Activated CD8-positive, alpha-beta memory T cell treated with anti-CD3 and anti-CD28 coated beads, Interleukin-2, amount 50 U/mL, for 48 hours (primary cell): ENCODE measurements at regions not wholly inside any gene's neighbourhood (a gene's known extent, or its start where the extent isn't known, plus 50 kb on each side); places are given as distances from the start of the nearest gene placed in this dataset.

Experiments used
- DNase-seq: peaks from one replicate; pipeline ENCODE4 v3.0.0-alpha.2; 2020

DNA sequence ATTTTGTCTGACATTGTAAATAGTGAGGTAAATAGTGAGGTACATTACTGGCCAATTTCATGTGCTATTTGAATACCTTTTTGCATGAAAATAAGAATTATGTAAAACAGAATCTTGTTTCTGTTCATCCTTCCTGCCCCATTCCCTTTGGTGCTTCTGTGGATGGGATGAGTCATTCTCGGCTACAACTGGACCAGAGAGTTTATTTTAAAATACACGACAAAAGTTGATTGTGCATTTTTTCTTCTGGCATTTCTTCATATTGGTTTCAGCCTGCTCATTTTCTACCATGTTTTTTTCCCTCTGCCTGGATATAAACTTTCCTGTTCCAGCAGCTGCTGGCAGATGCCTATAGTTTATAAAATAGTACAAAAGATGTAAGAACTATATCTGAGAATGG is 107.5 kb downstream of the CYSLTR2 start:
- no peak for DNase-seq

DNA sequence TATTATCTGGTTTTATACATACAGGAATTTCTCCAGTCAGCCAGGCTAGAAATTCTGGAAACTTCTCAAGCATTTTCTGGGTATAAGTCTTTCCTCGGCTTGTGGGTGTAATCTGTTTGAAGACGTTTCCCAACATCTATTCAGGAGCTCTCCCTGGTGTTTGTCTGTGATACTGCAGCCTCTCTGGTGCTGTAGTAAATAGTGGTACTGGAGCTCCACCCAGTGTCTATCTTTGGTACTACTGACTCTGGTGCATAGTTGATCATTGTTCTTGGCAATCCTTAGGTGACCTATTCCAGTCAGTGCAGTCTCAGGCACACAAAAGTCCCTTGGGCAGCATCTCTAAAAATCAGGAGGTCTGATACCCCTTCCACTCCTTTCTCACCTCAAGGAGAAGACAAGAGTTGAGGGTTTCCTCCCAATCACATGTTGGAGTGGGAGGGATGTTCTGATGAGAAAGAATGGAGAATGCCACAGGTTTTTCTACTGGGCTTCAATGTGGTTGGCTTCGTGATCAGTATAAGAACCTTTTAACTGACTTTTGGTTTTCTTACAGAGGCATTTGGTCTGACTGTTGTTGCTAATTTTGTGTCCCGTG is 115.5 kb downstream of the CYSLTR2 start:
- DNase-seq, result peak; percentile 87

DNA sequence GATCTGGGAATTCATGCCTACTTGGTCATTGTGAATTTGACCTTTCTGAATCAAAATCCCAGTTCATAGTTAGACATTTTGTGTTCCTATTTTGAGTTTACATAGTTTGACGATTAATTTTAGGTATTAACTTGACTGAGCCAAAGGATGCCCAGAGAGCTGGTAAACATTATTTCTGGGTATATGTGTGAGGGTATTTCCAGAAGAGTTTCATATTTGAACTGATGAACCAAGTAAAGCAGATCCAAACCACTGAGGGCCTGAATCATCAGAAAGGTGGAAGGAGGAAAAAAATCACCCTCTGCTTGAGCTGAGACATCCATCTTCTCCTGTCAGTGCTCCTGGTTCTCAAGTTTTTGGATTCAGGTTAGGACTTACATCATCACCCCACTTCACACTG is 116.6 kb downstream of the CYSLTR2 start:
- no peak for DNase-seq

DNA sequence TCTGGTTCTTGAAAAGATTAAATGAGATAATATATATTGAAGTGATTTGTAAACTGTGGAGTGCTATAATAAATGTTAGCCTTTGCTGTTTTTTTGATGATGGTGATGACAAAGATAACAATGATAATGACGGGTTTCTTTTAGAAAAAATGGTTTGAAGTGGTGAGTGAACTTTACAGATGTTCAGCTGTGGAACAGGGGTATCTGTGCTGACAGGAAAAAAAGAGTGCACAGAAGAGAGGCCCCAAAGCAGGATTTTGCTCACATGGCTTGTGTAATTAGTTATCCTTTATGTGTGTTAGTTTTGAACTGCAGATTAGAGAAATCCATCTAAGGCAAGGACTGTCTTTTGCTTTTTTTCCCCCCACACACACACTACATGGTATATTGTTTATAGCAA is 119.2 kb downstream of the CYSLTR2 start:
- DNase-seq, result no peak

DNA sequence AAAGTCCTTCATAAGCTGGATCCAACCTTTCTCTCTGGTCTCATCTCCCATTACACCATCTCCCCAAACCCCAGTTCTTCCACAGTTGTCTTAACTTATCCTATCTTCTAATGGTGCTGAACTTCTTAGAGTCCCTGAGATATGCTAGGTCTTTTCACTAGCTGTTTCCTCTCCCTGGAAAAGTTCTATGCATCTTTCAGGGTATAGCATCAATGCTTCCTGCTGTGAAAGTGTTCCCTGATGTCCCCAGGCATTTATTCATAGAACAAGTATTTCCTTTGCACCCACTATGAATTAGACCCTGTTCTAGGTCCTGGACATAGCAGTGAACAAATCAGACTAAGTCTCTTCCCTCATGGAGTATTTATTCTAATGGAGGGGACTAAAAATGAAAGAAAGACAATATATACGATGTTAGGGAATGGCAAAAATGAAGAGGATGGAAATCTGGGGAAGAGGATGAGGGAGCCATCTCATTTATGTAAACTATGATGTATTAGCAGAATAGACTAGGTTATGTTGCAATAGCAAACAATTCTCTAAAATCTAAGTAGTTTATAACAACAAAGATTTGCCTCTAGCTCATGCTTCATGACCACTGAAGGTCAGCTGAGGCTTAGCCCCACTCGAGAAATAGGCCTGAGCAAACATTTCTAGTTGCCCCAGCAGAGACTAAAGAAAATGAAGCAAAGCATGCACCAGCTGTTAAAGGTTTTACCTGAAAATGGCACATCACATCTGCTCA is 120.0 kb downstream of the CYSLTR2 start:
- no peak for DNase-seq

DNA sequence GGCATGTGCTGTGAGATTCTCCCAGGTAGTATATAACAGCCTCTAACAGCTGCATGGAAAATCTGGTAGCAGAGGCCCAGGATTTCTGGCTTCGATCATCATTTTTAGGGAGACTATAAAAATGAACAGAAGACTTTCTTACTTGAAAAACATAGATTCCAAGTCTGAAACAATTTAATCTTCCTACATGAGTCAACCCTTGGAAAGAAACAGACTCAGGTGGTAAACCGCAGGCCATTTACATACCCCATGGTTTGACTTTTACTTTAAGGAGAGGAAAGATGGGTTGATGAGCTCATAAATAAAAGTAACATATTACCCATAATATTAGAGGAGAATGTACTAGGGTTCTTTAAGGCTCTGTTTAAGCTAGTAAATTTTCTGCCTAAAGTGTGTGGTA is 121.6 kb downstream of the CYSLTR2 start:
- DNase-seq, result no peak

DNA sequence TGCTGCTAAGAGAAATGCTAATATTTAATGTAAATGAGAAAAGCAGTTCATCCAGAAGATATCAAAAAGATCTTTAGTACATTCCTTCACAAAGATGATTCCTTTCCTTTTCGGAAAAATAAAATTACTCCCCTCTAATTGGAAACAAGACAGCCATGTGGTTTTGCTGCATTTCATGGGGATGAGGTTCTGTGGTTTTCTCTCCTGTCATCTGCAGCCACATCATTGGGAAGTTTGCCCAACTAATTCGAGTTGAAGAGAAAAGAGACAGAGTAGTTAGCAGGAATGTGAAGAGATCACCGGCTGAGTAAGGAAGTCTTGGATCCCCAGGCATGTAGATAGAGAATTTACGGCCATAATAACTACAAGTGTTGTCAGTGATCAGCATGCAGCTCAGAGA is 122.1 kb downstream of the CYSLTR2 start:
- no peak for DNase-seq

DNA sequence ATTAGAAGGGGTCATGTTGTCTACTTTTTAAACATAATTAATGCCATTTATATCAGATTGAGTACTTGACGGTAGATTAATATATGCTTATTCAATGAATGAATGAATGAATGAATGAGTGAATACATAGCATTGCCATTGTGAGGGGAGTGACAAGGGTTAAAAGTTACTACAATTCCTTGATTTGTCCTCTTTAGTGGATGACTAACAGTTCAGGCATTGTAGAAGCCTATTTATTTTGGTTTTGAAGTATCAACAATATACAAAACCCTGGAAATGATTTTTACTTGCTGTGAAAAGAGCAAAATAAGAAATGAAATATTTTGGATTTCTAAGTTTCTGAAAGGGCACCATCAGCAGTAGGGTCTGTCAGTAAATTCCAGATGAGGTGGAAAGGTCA is 122.7 kb downstream of the CYSLTR2 start:
- no peak for DNase-seq

DNA sequence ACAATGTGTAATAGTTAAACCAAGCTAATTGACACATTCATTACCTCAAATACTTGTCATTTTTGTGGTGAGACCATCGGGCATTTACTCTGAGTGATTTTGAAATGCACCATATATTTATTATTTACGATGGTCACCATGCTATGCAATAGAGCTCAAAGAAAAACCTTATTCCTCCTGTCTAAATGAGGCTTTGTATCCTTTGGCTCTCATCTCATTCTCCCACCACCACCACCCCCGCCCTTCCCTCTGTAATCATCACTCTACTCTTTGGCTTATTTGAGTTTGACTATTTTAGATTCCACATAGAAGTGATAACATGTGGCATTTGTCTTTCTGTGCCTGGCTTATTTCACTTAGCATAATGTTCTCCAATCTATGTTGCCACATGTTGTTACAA is 124.9 kb downstream of the CYSLTR2 start:
- no peak for DNase-seq

DNA sequence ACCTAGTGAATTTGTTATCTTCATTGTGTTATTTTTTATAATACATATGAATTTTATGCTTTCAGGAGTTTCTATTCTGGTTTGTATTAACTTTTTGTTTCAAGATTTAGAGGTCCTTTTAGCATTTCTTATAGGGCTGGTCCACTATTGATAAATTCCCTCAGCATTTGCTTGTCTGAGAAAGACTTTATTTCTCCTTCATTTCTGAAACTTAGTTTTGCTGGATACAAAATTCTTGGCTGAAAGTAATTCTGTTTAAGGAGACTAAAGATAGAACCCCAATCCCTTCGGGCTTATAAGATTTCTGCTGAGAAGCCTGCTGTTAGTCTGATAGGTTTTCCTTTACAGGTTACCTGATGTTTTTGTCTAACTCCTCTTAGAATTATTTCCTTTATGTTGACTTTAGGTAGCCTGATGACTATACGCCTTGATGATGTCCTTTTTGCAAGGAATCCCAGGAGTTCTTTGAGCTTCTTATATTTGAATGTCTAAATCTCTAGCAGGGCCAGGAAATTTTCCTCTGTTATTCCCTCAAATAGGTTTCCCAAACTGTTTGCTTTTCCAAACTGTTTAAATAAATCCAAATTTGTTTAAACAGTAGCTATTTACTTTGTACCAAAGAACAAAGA is 127.1 kb downstream of the CYSLTR2 start:
- DNase-seq, result no peak

DNA sequence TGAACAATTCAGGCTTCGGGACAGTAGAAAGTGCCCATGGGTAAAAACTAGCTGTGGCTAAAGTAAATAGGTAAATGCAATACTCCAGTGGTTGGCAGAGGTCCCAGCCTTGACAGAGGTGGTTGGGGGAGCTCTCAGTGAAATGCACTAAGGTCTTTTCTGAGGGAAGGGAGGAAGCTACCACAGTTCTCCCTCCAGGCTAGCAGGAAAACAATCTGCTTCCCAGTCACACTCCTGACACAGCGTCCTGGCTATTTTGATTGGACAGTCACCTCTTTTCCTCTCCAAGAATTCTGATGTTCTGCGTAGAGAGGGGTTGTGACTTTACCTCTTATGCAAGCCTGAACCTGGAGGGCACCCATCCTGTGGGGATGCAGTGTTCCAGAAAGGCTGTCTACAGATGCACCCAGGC is 128.7 kb downstream of the CYSLTR2 start:
- no peak for DNase-seq

DNA sequence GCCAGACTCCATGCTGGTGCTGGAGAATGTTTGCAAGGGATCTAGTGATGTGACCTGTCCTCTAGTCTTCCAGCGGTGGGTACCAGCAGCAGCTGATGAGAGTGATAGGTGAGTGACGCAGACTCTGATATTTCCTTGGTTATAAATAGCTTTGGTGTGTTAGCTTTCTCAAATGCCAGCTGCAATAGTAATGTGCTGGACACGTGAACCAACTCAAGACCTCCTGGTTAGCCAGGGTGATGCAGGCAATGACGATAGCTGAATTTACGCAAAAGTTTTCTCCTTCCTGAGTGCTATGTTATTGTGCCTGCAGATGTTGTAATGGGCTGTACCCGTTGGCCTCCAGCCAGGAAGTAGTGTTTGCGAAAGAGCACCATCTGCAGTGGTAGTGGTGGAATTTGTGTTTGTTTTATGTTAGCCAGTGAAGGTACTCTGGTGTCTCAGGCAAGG is 129.5 kb downstream of the CYSLTR2 start:
- no peak for DNase-seq

DNA sequence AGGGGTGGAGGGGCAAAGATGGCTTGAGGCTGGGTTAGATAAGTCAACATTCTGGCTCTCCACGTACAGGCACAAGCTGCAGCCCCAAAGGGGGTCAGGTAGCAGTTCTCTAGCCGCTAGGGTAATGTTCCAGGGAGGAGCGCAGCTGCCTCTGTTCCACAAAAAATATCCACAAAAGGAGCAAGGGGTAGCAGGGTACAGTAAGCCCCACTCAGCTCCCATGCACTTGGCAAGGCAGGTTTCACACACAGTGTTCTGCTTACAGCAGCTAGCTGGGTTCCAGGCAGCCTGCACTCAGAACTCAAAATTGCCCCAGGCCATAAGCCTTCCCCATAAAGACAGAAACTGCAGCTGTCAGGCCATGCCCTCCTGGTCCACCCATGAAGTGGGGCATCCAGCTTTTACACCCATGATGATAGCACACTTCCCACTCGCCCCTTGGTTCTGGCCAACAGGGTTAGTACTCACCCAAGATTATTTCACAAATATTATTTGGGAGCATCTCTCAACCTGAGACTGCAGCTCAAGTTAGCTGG is 130.0 kb downstream of the CYSLTR2 start:
- no peak for DNase-seq

DNA sequence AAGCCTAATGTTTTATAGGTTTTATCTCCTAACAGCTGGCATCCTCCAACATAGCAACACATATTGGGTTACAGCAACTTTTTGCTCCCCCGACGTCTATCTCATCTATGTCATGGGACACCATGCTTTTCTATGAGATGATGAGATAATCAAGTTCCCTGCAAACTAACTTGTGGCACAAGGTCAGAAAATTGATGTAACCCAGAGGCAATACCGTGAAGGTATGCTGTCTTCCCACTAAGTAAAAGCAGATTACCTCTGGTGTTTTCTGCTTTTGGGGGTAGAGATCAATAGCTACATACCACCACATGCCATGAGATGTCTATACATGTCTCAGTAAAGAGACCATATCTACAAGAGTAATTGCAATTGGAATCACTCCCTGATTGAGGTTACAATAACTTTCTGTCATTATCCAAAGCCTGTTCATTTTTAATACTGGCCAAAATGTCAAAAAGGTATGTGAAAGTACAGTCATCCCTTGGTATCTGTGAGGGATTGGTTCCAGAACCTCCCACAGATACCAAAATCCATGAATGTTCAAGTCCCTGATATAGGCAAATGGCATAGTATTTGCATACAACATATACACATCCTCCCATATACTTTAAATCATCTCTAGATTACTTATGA is 131.3 kb downstream of the CYSLTR2 start:
- no peak for DNase-seq

DNA sequence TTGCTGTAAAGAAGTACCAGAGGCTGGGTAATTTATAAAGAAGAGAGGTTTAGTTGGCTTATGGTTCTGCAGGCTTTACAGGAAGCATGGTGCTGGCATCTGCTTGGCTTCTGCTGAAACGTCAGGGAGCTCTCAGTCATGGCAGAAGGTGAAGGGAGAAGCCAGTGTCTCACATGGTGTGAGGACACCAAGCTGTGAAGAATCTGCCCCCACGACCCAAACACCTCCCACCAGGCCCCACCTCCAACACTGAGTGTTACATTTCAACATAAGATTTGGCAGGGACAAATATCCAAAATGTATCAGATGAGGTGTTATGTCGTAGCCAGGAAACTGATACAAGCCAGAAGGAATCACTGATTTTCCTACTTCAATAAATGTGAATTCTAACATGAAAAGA is 136.5 kb downstream of the CYSLTR2 start:
- DNase-seq, result no peak

DNA sequence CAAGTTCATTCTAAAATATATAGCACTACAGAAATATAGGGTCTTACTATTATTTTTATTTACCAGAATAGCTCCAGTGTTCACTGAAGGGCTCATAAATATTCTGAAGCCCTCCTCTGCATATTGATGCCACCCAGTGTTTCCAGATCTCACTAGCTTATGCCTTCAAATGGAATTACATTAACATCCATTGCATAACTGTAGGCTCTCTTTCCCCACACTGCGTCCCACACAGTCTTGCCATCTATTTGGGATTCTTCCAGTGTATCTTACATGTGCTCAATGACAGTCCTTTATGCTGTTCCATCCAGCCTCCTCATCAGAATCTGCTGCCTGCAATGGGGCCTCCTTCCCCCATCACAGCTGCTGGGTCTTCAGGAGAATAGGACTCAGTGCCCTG is 137.2 kb downstream of the CYSLTR2 start:
- no peak for DNase-seq

DNA sequence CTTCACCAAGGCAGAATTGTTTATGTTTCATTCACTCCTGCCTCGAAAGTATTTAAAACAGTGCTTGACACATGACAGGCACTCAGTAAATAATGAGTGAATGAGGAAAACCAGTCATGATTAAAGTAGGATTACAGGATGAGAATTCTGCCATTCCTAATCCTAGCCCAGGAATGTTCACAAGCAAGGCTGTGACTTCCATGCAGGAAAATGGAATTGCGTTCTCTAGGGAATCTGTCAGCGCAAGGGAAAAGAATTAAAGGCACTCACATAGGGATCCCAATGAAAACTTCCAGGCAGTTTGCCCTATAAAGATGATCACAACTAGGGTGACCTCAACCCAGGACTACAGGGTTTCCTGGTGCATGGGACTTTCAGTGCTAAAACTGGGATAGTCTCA is 143.4 kb downstream of the CYSLTR2 start:
- DNase-seq, result no peak

DNA sequence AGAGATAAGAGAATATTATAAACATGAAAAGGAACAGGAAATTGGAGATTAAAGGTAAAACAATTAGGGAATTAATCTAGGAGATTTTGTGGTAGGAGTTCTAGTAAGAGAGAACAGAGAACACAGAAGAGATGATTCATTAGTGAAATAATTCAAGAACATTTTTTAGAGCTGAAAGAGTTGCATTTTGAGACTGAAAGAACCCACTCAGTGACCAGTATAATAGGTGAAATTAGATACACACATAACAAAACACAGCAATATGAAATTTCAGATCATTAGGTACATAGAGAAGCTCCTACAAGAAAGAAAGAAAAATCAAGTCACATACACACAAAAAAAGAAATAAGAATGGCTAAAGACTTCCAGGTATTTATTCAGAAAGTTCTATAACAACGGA is 144.0 kb downstream of the CYSLTR2 start:
- DNase-seq, result no peak

DNA sequence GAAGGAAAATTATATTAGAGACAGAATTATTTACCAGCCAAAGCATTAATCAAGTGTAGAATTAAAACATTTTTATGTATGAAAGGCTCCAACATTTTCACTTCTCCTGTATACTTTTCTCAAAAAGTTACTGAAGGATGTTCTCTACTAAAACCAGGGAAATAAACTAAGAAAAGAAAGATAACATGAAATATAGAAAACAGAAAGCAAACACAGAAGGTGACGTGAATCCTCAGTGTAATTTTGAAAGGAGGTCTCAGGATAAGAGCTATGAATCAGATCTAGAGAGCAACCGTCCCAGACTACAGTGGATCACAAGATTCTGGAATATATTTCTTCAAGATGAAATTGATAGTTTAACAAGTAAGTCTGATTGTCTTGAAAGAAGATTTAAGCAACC is 144.5 kb downstream of the CYSLTR2 start:
- no peak for DNase-seq

DNA sequence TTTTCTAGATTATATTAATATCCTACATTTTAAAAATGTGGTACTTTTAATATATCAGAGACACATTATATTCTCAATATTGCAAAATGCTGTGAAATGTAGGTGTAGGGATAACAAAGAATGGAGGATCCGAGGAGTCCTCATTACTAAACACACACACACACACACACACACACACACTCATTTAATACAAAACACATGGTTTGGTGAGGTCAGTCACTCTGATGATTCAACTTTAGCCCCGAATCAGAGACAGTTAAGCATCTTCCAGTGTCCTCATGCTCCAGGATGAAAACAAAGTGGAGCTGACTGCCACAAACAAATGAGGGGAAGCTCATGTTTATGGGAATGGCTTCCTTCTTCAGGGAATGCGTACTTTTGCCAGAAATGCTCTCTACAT is 147.5 kb downstream of the CYSLTR2 start:
- DNase-seq, result no peak

DNA sequence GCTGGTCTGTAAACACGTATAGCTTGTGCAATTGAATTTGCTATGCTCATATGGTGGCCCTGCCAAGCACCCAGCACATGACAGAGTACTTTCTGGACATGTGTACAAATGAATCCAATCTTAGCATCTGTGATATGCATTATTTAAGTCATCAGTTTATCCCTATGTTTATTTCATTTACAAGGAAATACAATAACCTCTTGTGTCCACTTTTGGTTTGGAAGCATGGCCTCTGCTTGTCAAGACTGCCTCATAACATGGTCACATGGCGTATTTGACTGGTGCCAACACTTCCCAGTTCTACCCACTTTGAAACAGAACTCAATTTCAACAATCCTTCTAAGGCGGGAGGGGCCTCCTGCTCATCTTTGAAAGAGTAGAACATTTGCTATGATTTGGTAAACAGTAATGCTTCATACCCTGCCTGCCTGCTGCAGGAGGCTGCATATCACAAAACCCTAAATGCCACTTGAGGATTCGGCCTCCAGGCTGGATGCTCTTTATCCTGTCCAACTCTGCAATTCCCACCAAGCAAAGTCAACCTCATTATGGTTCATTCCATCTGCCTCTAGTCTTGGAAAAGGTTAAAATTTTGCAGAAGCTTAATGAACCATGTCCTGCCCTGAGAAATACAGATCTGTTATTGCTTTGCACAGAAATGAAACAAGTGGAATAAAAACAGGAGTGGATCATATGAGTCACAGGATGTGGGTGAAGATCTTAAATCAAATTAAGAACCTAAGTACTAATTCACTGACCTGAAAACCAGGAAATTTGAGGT is 151.3 kb downstream of the CYSLTR2 start:
- no peak for DNase-seq

DNA sequence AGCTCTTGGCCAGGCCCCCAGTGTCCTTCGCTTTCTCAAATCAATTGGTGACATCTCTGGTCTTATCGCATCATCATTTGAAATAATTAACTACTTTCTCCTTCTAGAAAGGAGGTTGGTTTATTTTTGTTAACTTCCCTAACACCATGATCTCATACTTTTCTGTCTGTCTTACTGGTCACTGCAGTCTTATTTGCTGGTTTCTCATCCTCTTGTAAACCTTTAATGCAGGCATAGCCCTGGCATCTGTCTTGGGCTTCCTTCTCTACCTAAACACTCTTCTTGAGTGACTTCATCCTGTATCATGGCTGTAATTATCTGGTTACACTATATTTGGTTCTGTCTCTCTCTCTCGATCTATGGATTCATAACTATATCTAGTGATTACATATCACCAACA is 152.8 kb downstream of the CYSLTR2 start:
- DNase-seq, result no peak

DNA sequence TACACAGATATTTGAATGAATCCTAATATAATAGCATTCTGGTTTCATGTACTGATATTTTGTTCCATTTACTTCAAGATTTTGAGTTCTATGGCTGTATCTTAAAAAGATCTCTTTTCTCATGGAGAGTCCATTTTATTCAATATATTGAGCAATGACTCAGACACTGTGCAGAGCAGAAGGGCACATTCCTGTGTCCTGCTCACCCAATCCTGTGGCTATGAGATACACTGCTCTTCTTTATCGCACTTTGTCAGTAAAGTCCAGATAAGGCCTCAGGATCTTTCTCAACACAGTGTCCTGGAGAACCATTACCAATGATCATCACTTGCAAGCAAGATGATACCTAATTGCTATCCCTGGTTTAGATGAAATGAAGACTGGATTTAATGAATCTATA is 155.0 kb downstream of the CYSLTR2 start:
- DNase-seq, result no peak
